ENCODE measurements at regions not wholly inside any gene's neighbourhood (a gene's known extent, or its start where the extent isn't known, plus 50 kb on each side); places are given as distances from the start of the nearest gene placed in this dataset.
A peak's percentile ranks its signal among the peaks of the same experiment; 100 is the strongest.

- Histone ChIP-seq H3K36me3 (no peaks in the 10 kb centered on the region), H3K4me1 (peaks cover 0 to 32% (median 12%) of the 10 kb centered on the region in 9 donors), H3K27me3 (no peaks in the 10 kb centered on the region), H3K9me3 (peaks cover 0 to 13% (median under 1%) of the 10 kb centered on the region in 11 donors), H3K27ac (no peak overlapping the region), H3K4me3 (no peak overlapping the region)
- ATAC-seq (peak in 3 of 8 donors; percentile 19 to 59 (median 47)), DNase-seq (no peak)
- WGBS, 2 donors: 76 to 79% methylated on average over 2 of the region's 2 CpGs
- intact Hi-C loops (cut with DNase I): loop anchor here in 2 of 10 donors (5.0 to 10.0 kb wide), 2 partner anchors 156 to 1056 kb away; partner anchors contain the start of gene SEMA6D (in 1 of the 2)
- TF ChIP-seq CTCF (IDR thresholded peaks at IDR 0.05): no peak
Observed at GRCh38 chr15:47870956-47871625, 153.8 kb downstream of the SEMA6D start.

- H3K27ac ChIP-seq: peak overlapping the region in 1 of 10 donors; percentile 6
- DNase-seq: no peak
- ATAC-seq: peak in 1 of 8 donors; percentile 37
- H3K36me3 ChIP-seq: no peaks in the 10 kb centered on the region
- no peaks in the 10 kb centered on the region for H3K27me3 ChIP-seq
- intact Hi-C loops (cut with DNase I): loop anchor here in 2 of 10 donors (5.0 to 10.0 kb wide), 2 partner anchors 157 to 1055 kb away; partner anchors contain the start of gene SEMA6D (in 1 of the 2)
- H3K4me1 ChIP-seq: peaks cover 0 to 32% (median 12%) of the 10 kb centered on the region in 9 donors
- peaks cover 0 to 10% (median 0%) of the 10 kb centered on the region in 11 donors for H3K9me3 ChIP-seq
- no peak overlapping the region for H3K4me3 ChIP-seq
- TF ChIP-seq CTCF (IDR thresholded peaks at IDR 0.05): no peak
Observed at GRCh38 chr15:47872208-47872607, 154.9 kb downstream of the SEMA6D start.

- Histone ChIP-seq H3K27me3 (no peaks in the 10 kb centered on the region), H3K9me3 (peaks cover 0 to 10% (median 0%) of the 10 kb centered on the region in 11 donors), H3K36me3 (no peaks in the 10 kb centered on the region), H3K4me3 (no peak overlapping the region), H3K4me1 (peaks cover 0 to 32% (median 12%) of the 10 kb centered on the region in 9 donors), H3K27ac (peak overlapping the region in 2 of 10 donors; percentile 6 to 11)
- WGBS, 2 donors: 32 to 45% methylated on average over 7 of the region's 7 CpGs
- ATAC-seq: peak in 7 of 8 donors; percentile 41 to 92 (median 66)
- TF ChIP-seq CTCF (IDR thresholded peaks at IDR 0.05): no peak
- DNase-seq: peak in 1 of 2 donors; percentile 6
- intact Hi-C loops (cut with DNase I): loop anchor here in 2 of 10 donors (5.0 to 10.0 kb wide), 2 partner anchors 158 to 1054 kb away; partner anchors contain the start of gene SEMA6D (in 1 of the 2)
Observed at GRCh38 chr15:47872869-47873432, 155.6 kb downstream of the SEMA6D start.

- no peak for TF ChIP-seq CTCF (IDR thresholded peaks at IDR 0.05)
- 82 to 89% methylated on average over 5 of the region's 5 CpGs for WGBS, 2 donors
Observed at GRCh38 chr15:47876986-47877385, 159.7 kb downstream of the SEMA6D start.

More at GRCh38 chr15:47876986-47877385, 159.7 kb downstream of the SEMA6D start:
- H3K4me3 ChIP-seq: no peak overlapping the region
- H3K36me3 ChIP-seq: no peaks in the 10 kb centered on the region
- intact Hi-C loops (cut with DNase I): loop anchor here in 1 of 10 donors (10.0 kb wide), 1 partner anchor 162 kb away; the partner anchor contains the start of gene SEMA6D
- H3K4me1 ChIP-seq: peaks cover 0 to 17% (median 12%) of the 10 kb centered on the region in 9 donors
- no peaks in the 10 kb centered on the region for H3K27me3 ChIP-seq
- ATAC-seq (no peak), DNase-seq (no peak)
- H3K27ac ChIP-seq: no peak overlapping the region
- no peaks in the 10 kb centered on the region for H3K9me3 ChIP-seq

All from heart right ventricle (tissue), 16 donors.